ENCODE measurements at regions not wholly inside any gene's neighbourhood (a gene's known extent, or its start where the extent isn't known, plus 50 kb on each side); places are given as distances from the start of the nearest gene placed in this dataset.

DNA sequence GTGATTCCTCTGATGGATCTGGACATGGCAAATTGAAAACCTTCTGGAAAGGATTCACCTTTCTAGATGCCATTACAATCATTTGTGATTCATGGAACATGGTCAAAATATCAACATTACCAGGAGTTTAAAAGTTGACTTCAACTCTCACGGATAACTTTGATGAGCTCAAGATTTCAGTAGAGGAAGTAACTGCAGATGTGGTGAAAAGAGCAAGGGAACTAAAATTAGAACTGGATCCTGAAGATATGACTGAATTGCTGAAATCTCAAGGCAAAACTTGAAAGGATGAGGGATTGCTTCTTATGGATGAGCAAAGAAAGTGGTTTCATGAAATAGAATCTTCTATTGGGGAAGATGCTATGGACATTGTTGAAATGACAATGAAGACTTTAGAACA lies 293.6 kb downstream of the ARHGAP12 start:
- TF ChIP-seq POLR2AphosphoS5 (IDR thresholded peaks at IDR 0.05; ENCODE audit: low read depth, low read length) = no peak
- TF ChIP-seq, protein P1, sequence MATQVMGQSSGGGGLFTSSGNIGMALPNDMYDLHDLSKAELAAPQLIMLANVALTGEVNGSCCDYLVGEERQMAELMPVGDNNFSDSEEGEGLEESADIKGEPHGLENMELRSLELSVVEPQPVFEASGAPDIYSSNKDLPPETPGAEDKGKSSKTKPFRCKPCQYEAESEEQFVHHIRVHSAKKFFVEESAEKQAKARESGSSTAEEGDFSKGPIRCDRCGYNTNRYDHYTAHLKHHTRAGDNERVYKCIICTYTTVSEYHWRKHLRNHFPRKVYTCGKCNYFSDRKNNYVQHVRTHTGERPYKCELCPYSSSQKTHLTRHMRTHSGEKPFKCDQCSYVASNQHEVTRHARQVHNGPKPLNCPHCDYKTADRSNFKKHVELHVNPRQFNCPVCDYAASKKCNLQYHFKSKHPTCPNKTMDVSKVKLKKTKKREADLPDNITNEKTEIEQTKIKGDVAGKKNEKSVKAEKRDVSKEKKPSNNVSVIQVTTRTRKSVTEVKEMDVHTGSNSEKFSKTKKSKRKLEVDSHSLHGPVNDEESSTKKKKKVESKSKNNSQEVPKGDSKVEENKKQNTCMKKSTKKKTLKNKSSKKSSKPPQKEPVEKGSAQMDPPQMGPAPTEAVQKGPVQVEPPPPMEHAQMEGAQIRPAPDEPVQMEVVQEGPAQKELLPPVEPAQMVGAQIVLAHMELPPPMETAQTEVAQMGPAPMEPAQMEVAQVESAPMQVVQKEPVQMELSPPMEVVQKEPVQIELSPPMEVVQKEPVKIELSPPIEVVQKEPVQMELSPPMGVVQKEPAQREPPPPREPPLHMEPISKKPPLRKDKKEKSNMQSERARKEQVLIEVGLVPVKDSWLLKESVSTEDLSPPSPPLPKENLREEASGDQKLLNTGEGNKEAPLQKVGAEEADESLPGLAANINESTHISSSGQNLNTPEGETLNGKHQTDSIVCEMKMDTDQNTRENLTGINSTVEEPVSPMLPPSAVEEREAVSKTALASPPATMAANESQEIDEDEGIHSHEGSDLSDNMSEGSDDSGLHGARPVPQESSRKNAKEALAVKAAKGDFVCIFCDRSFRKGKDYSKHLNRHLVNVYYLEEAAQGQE (IDR thresholded peaks at IDR 0.05; ENCODE audit: insufficient read depth in 1 of 2, low read depth in 2 of 2, low read length in 2 of 2) = no peak

Measured in PFSK-1 (cell line).